Tibial nerve (tissue), 4 donors: ENCODE measurements at regions not wholly inside any gene's neighbourhood (a gene's known extent, or its start where the extent isn't known, plus 50 kb on each side); places are given as distances from the start of the nearest gene placed in this dataset.

Experiments used
- CTCF ChIP-seq, 5 experiments: fragments of 200-600 bp in 3 of 5; fragments of 450-650 bp in 2 of 5; sonication (generic) in 3 of 5; IDR thresholded peaks; one replicate each; pipeline ENCODE4 v1.5.1; 2016 to 2019; ENCODE audit warnings: antibody characterized with exemption in 5 of 5, mild to moderate bottlenecking in 3 of 5, moderate library complexity in 2 of 5
- EP300 ChIP-seq, 2 donors: sonication (generic); formaldehyde crosslinking; IDR thresholded peaks; one replicate each; pipeline ENCODE4 v1.6.1; 2017; ENCODE audit warnings: antibody characterized with exemption in 2 of 2, mild to moderate bottlenecking in 1 of 2
- POLR2A ChIP-seq, 2 donors: fragments of 450-650 bp; IDR thresholded peaks; one replicate each; pipeline ENCODE4 v1.6.1; 2017; ENCODE audit warnings: antibody characterized with exemption in 2 of 2, mild to moderate bottlenecking in 2 of 2, moderate library complexity in 2 of 2

DNA sequence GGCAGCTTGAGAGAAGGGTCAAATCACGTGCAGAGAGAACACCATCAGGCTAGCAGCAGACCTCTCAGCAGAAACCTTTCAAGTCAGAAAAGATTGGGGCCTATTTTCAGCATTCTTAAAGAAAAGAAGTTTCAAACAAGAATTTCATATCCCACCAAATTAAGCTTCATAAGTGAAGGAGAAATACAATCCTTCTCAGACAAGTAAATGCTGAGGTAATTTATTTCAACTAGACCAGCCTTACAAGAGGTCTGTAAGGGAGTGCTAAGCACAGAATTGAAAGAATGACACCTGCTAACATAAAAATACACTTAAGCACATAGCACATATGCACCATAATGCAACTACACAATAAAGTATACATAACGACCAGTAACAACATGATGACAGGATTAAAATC lies 693.9 kb downstream of the NYAP2 start:
- no peak for TF ChIP-seq CTCF (IDR thresholded peaks at IDR 0.05)
- no peak for TF ChIP-seq POLR2A (IDR thresholded peaks at IDR 0.05)
- no peak for TF ChIP-seq EP300 (IDR thresholded peaks at IDR 0.05)
